HepG2 (cell line): ENCODE measurements at regions not wholly inside any gene's neighbourhood (a gene's known extent, or its start where the extent isn't known, plus 50 kb on each side); places are given as distances from the start of the nearest gene placed in this dataset.

Source experiments
- ERF ChIP-seq: IDR thresholded peaks from 2 replicates; pipeline ENCODE4 v1.6.1; 2018; ENCODE audit warnings: missing biosample characterization, missing genetic modification reagents
- GATA4 ChIP-seq: sonication (generic); IDR thresholded peaks from 2 replicates; pipeline ENCODE4 v1.6.1; 2016; ENCODE audit warnings: antibody characterized with exemption, low read depth, borderline replicate concordance
- KDM2A ChIP-seq: sonication (generic); formaldehyde crosslinking; IDR thresholded peaks from 2 replicates; pipeline ENCODE4 v1.4.0; 2020; ENCODE audit warnings: low read depth, missing genetic modification reagents, borderline replicate concordance
- SP2 ChIP-seq: sonication (generic); formaldehyde crosslinking; IDR thresholded peaks from 2 replicates; pipeline ENCODE4 v1.5.1; 2020; ENCODE audit warnings: mild to moderate bottlenecking, missing genetic modification reagents
- TF ChIP-seq, protein P1 (sequence below), 2 experiments: fragments of 450-650 bp in 1 of 2; sonication (generic) in 1 of 2; formaldehyde crosslinking in 1 of 2; IDR thresholded peaks; 2 replicates each; pipeline versions ENCODE4 v1.6.1 to v1.8.0; 2016 to 2022; ENCODE audit warnings: antibody characterized with exemption in 1 of 2, mild to moderate bottlenecking in 1 of 2, missing genetic modification reagents in 1 of 2
- TF ChIP-seq, protein P2 (sequence below): IDR thresholded peaks from 2 replicates; pipeline ENCODE4 v1.6.1; 2016
- TF ChIP-seq, protein P3 (sequence below): IDR thresholded peaks from 2 replicates; pipeline ENCODE4 v1.6.1; 2016; ENCODE audit warnings: control low read depth

DNA sequence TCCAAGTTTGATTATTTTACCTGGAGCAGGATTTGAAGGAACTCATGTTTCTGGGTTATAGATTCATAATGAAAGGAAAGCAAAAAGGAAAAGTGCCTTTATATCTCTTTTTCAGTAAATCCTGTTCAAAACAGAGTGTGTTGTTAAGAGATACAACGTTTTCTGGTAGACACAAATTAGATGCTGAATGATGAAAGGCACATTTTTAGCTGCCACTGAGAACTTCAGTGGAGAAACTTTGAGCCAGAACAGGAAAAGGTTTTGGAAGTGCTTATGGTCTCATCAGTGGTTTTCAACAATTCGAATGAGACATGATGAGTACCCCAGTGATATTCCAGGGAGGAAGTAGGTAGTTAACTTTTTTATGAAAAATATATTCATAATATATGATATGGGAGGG, 338.0 kb upstream of the C1orf87 start (continued):
- TF ChIP-seq, protein P1, sequence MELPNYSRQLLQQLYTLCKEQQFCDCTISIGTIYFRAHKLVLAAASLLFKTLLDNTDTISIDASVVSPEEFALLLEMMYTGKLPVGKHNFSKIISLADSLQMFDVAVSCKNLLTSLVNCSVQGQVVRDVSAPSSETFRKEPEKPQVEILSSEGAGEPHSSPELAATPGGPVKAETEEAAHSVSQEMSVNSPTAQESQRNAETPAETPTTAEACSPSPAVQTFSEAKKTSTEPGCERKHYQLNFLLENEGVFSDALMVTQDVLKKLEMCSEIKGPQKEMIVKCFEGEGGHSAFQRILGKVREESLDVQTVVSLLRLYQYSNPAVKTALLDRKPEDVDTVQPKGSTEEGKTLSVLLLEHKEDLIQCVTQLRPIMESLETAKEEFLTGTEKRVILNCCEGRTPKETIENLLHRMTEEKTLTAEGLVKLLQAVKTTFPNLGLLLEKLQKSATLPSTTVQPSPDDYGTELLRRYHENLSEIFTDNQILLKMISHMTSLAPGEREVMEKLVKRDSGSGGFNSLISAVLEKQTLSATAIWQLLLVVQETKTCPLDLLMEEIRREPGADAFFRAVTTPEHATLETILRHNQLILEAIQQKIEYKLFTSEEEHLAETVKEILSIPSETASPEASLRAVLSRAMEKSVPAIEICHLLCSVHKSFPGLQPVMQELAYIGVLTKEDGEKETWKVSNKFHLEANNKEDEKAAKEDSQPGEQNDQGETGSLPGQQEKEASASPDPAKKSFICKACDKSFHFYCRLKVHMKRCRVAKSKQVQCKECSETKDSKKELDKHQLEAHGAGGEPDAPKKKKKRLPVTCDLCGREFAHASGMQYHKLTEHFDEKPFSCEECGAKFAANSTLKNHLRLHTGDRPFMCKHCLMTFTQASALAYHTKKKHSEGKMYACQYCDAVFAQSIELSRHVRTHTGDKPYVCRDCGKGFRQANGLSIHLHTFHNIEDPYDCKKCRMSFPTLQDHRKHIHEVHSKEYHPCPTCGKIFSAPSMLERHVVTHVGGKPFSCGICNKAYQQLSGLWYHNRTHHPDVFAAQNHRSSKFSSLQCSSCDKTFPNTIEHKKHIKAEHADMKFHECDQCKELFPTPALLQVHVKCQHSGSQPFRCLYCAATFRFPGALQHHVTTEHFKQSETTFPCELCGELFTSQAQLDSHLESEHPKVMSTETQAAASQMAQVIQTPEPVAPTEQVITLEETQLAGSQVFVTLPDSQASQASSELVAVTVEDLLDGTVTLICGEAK (IDR thresholded peaks at IDR 0.05), result no peak
- TF ChIP-seq, protein P1 (CRISPR knock-in tag; IDR thresholded peaks at IDR 0.05), result no peak
- TF ChIP-seq, protein P2, sequence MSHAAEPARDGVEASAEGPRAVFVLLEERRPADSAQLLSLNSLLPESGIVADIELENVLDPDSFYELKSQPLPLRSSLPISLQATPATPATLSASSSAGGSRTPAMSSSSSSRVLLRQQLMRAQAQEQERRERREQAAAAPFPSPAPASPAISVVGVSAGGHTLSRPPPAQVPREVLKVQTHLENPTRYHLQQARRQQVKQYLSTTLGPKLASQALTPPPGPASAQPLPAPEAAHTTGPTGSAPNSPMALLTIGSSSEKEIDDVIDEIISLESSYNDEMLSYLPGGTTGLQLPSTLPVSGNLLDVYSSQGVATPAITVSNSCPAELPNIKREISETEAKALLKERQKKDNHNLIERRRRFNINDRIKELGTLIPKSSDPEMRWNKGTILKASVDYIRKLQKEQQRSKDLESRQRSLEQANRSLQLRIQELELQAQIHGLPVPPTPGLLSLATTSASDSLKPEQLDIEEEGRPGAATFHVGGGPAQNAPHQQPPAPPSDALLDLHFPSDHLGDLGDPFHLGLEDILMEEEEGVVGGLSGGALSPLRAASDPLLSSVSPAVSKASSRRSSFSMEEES (CRISPR knock-in tag), result no peak
- TF ChIP-seq KDM2A (CRISPR knock-in tag) (no peak), GATA4 (no peak), ERF (CRISPR knock-in tag) (no peak), SP2 (no peak)
- TF ChIP-seq, protein P3, sequence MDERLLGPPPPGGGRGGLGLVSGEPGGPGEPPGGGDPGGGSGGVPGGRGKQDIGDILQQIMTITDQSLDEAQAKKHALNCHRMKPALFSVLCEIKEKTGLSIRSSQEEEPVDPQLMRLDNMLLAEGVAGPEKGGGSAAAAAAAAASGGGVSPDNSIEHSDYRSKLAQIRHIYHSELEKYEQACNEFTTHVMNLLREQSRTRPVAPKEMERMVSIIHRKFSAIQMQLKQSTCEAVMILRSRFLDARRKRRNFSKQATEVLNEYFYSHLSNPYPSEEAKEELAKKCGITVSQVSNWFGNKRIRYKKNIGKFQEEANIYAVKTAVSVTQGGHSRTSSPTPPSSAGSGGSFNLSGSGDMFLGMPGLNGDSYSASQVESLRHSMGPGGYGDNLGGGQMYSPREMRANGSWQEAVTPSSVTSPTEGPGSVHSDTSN (CRISPR knock-in tag), result no peak
